ENCODE measurements at regions not wholly inside any gene's neighbourhood (a gene's known extent, or its start where the extent isn't known, plus 50 kb on each side); places are given as distances from the start of the nearest gene placed in this dataset.

GRCh38 chr1:36641776-36642175 lies 159.1 kb upstream of the CSF3R start:
- DNase-seq: no peak

- no peak for DNase-seq
Observed at GRCh38 chr1:36639461-36639860, 156.7 kb upstream of the CSF3R start.

- no peak for DNase-seq
Observed at GRCh38 chr1:36638268-36638667, 155.6 kb upstream of the CSF3R start.

GRCh38 chr1:36636206-36636605 lies 153.5 kb upstream of the CSF3R start:
- no peak for DNase-seq

- DNase-seq: no peak
Observed at GRCh38 chr1:36635284-36635683, 152.6 kb upstream of the CSF3R start.

GRCh38 chr1:36628804-36629203 lies 146.1 kb upstream of the CSF3R start:
- no peak for DNase-seq

GRCh38 chr1:36626435-36626834 lies 143.7 kb upstream of the CSF3R start:
- no peak for DNase-seq

- DNase-seq: no peak
Observed at GRCh38 chr1:36625935-36626310, 143.2 kb upstream of the CSF3R start.

GRCh38 chr1:36625253-36625934 lies 142.7 kb upstream of the CSF3R start:
- DNase-seq: no peak

GRCh38 chr1:36624466-36624865 lies 141.8 kb upstream of the CSF3R start:
- DNase-seq: no peak

GRCh38 chr1:36622741-36623648 lies 140.3 kb upstream of the CSF3R start:
- DNase-seq: no peak

GRCh38 chr1:36621531-36621930 lies 138.8 kb upstream of the CSF3R start:
- DNase-seq: no peak

- DNase-seq: no peak
Observed at GRCh38 chr1:36620142-36620541, 137.4 kb upstream of the CSF3R start.

GRCh38 chr1:36614991-36615390 lies 132.3 kb upstream of the CSF3R start:
- no peak for DNase-seq

- no peak for DNase-seq
Observed at GRCh38 chr1:36614571-36614970, 131.9 kb upstream of the CSF3R start.

GRCh38 chr1:36613721-36614120 lies 131.0 kb upstream of the CSF3R start:
- no peak for DNase-seq

GRCh38 chr1:36612881-36613280 lies 130.2 kb upstream of the CSF3R start:
- no peak for DNase-seq

- no peak for DNase-seq
Observed at GRCh38 chr1:36612121-36612520, 129.4 kb upstream of the CSF3R start.

- peak; percentile 12 for DNase-seq
Observed at GRCh38 chr1:36609241-36610027, 126.7 kb upstream of the CSF3R start.

GRCh38 chr1:36608272-36608671 lies 125.6 kb upstream of the CSF3R start:
- DNase-seq: no peak

- DNase-seq: no peak
Observed at GRCh38 chr1:36607263-36607651, 124.5 kb upstream of the CSF3R start.

- DNase-seq: peak; percentile 6
Observed at GRCh38 chr1:36606641-36607262, 124.0 kb upstream of the CSF3R start.
